HG03460 (cell line): ENCODE measurements at regions not wholly inside any gene's neighbourhood (a gene's known extent, or its start where the extent isn't known, plus 50 kb on each side); places are given as distances from the start of the nearest gene placed in this dataset.

ENCODE experiments used
- ATAC-seq: cut with Tn5 transposase; IDR thresholded peaks from one replicate; pipeline ENCODE4 v1.9.1; 2021; ENCODE audit not compliant: unreplicated experiment

DNA sequence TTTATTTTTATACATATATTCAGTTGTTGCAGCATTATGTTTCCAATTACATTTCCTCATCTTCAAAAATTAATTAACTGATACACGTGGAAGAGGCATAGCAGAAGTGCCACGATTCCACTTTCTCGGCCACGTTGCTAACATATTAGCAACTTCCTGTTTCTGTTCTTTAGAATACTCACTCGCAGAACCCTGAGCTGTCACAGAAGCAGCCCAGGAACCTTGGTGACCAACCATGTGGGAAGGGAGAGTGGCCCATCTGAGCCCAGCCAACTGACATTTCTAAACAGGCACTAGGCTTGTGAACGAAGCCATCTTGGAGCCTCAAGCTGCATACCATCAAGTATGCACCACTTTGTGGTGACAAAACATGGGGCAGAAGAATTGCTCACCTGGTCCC is 350.1 kb downstream of the CBLN2 start:
- no peak for ATAC-seq

DNA sequence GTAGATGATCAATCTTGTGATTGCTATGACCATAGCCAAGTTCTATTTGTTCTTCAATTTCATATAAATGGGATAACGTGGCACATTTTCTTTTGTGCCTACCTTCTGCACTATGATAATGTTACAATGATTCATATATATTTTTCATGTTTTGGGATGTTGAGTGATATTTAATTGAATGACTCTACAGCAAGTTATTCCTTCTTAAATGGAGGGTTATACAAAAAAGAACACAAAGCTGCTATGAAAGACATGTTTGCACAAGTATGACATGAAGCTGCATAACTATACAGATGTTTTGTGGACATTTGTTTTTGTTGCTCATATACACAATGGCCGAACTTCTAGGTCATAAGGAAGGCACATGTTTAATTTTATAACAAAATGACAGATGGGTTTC is 356.2 kb downstream of the CBLN2 start:
- ATAC-seq = no peak

DNA sequence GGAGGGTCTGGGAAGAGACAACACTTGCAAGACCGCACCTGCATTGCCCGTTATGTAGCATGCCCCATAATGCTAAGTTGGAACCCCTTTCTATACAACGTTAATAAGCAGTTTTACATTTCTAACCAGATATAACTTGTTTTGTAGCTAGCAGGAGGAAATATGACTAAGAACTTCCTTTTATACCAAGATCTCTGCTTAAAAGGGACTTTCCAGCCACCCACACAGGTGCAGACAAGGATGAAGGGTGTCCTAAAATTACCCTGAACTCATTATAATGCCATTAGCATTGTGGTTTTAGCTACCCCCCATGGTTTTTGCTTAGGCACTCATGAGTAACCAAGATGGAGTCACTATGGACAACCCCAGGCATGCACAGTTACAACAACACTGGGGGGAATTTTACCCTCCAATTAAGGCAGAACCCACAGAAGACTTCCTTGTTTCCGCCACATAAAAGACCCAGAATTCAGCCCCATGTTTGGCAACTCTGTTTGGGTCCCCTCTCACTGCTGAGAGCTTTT is 362.8 kb downstream of the CBLN2 start:
- ATAC-seq = peak; percentile 91

DNA sequence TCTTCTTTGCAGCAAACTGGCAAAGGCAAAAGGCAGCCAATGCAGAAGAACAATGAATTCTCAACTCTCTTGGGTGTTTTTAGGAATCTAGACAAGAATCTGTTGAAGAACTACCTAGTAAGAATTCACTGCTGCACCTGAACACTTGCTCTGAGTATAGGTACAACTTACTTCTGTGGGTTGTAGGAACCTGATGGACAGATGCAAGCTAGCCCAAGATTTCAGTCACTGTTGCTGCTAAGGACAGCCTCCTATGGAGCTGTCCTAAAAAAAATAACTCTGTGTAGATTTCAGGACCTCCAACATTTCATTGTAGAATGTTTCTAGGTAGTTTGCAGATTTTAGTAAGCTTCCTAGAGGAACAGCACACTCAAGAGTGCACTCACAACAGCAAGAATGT is 363.5 kb downstream of the CBLN2 start:
- peak; percentile 18 for ATAC-seq

DNA sequence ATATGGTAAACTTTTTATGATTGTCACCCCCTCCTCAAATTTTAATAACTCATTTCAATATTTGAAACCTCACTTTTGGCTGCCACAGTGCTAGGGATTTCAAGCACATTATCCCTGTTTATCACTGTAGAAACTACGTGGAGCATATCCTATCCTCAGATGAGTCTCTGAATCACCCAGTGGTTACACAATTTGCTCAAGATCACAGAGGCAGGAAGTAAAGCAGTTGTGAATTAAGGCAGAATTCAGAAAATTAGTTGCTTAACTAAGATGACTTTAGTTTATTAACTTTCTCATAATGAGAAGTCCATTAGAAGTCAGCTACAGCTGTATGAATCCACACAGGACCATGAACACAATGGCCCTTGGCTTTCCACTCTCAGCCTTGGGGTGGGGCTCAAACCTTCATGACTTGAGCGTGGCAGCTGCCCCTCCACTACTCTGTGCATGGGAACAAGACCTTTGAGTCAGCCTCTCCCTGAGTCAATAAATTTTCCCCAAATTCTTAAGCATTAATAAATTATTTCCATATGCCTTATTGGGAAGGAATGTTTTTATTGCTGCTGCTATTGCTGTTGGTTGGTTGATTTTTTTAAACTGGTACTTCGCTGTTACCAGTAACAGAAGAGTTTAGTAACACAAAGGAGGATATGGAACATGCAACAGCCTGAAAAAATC is 369.0 kb downstream of the CBLN2 start:
- ATAC-seq = no peak

DNA sequence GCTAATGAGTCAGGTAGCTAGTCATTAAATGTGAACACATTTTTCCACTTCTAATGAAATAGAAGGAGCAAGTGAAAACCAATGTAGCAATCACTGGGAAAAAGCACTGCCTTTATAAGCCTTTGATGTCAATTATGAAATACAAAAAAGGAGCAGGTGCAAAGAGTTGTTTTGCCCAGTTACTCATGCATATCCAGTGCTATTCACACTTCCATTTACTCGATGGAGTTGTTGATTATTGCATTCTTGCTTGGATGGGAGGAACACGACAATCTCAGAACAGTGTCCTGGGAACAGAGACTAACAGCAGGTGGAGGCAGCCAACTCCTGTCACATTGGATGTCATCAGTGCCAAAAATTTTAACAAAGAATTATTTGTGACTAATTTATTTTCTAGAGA is 372.5 kb downstream of the CBLN2 start:
- no peak for ATAC-seq

DNA sequence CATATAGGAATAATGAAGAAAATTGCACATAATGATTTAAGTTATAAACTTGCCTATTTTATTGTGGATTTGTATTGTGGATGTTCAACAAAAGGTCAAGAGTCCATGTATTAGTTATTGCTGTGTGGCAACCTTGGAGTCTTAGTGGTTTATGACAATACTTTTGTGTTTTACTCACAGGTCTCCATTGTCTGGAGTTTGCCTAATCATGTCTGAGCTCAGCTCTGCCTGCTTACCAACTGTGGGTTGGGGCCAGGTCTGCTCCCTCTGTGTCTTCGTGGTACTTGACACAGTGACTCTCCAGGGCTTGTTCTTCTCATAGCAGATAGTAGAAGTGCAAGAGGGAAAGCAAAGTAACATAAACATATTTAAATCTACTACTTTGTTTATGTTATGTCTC is 382.5 kb downstream of the CBLN2 start:
- ATAC-seq = no peak

DNA sequence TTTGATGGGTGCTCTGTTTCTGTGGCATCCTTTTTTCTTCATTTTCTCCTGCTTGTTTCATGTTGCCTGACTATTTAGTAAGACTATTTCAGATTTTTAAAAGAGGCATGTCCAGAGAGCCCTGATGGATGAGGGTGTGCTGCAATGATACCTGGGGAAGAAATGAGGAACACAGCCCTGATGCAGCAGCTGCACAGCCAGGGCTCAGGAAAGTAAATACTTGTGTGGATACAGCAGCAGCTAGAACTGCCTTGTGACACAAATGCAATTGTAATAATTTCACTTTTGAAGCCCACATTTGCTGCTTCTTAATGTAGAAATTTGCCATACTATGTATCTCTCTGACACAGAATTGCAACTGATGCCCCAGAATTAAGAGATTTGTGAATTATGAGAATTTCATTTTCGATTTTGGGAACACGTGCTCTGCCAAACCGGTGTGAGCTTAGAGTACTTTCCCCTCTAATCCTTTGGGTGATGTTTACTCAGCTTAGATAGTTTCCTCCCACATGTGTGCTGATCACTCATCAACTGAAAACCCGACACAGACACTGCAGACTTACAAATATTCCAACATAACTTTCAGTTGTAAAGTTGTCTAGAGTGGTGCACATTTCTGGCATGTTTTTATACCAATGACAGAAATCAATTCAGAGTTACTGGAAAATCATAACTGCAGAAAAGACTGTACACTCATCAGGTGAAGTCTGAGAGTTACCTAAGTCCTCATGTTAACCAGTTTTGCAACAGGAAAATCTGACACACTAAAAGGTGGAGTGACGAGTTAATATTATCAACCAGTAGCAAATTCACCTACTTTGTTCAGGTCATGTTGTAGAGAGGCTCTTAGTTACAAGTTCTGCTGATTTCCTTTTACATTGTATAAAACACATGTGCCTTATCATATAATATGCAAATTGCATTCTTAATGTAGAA is 383.4 kb downstream of the CBLN2 start:
- ATAC-seq = peak; percentile 86

DNA sequence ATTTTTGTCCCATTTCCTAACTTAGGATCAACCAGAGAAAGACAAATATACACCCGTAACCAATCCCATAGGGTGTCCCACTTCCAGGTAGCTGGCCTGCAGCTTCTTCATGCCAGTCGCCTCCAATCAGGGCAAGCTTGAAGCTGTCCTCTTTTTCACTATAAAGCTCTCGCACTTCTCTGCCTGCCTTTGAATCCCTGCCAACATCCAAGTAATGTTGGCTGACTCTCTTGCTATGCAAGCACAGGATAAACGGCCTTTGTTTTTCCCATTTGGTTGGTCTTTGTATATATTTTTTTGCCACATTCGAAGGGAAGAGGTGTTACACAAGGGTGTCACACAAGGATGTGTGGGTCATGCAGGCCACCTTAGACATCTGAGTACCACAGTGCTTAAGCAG is 388.8 kb downstream of the CBLN2 start:
- ATAC-seq = no peak

DNA sequence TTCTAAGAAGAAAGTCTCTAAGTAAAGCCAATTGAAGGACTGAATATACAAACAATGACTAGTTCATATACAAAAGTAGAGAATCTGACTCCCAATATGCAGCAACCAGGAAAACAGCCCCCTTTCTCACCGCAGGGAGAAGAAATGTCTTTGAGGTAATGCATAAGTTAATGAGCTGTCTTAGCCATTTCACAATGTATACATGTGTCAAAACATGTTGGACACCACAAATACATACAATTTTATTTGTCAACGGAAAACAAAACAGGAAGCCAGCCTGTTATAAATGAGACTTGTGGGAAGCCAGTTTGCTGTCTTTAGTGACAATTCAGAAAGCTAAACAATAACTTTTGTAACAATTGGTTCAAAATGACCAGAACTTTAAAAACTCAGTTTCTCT is 389.2 kb downstream of the CBLN2 start:
- no peak for ATAC-seq

DNA sequence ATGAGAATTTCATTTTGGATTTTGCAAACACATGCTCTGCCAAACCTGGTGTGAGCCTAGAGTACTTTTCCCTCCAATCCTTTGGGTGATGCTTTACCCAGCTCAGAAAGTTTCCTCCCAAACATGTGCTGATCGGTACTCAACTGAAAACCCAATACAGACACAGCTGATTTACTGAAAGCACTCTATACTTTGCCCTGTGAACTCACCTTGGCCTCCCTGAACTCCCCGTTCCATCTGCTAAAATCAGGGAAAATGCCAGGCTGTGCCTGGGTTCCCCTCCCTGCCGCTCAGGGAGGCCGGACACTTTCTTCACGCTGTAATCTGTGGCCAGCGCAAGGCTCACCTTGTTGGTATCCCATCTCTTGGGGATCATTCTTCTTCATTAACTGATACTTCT is 391.2 kb downstream of the CBLN2 start:
- no peak for ATAC-seq

DNA sequence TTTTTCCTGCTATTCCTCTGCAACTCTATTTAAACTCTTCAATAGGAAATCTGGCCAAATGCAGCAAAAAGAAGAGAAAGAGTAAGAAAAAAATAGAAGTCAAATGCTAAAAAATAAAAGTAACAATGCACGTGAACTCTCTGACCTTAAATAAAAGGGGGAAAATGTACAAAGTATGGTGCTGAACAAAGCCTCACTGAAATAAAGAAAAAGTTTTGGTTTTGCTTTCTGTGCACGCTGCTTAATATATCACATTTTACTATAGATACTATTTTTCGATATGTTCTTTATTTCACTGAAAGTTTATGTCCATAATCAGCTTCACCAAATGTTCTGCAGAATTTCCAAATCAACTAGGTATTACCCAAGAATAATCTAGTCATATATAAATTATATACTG is 396.3 kb downstream of the CBLN2 start:
- no peak for ATAC-seq

DNA sequence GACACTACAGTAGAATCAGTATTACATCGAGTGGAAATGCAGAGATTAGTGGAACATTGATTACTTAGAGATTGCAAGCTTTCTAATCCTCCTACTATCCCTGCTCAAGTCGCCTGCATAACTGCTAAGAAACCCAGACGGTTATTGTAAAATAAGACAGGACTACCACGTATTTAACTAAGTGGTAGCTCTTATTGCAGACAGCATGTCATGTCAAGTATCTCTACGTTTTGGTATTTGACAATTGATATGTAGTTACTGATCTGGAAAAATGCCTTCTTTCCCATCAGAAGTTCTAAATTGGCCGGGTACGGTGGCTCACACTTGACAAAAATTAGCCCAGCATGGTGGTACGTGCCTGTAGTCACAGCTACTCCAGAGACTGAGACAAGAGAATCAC is 404.1 kb downstream of the CBLN2 start:
- no peak for ATAC-seq

DNA sequence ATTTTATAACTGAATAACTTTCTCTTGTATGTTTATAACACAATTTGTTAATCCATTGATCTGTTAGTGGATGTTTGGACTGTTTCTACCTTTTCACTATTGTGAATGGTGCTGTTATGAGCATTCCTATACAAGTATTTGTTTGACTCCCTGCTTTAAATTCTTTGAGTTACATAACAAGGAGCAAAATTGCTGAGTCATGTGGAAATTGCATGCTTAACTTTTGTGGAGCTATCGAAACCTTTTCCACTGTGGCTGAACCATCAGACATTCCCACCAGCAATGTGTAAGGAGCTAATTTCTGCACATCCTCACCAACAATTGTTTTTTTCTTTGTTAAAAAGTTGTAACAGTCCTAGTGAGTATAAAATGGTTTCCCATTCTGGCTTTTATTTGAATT is 415.5 kb downstream of the CBLN2 start:
- no peak for ATAC-seq

DNA sequence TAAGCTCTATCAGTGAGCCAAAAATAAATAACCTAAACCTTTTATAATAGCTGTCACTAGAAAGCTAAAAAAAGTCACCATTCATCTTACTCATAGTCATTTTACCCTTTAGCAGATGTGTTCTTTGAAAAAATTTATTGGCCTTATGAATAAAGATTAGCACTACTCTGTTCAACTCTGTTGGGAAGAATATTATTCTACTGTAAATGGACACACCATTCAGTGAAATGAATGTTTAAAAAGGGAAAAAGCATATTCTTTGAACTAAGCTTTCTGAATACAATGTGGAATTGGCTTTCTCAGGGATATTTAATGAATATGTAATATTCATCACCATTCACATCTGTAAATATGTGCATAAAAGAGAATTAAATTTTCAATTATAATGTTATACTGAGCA is 422.0 kb downstream of the CBLN2 start:
- no peak for ATAC-seq

DNA sequence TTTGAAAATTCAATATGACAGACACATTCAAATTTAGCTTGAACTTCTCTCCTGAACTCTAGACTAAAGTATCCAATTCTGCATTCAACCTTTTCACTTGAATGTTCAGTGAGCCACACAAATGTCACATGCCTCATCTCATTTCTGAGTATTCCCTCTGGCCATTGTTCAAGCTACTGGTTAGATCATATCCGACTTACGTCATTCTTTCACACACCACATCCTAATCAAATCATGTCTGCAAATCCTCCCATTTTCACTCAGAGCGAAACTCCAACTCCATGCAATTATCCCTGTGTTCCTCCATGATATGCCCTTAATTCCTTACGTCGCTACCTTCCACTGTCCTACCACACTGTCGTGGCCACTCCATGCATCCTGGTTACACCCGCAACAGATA is 425.1 kb downstream of the CBLN2 start:
- no peak for ATAC-seq

DNA sequence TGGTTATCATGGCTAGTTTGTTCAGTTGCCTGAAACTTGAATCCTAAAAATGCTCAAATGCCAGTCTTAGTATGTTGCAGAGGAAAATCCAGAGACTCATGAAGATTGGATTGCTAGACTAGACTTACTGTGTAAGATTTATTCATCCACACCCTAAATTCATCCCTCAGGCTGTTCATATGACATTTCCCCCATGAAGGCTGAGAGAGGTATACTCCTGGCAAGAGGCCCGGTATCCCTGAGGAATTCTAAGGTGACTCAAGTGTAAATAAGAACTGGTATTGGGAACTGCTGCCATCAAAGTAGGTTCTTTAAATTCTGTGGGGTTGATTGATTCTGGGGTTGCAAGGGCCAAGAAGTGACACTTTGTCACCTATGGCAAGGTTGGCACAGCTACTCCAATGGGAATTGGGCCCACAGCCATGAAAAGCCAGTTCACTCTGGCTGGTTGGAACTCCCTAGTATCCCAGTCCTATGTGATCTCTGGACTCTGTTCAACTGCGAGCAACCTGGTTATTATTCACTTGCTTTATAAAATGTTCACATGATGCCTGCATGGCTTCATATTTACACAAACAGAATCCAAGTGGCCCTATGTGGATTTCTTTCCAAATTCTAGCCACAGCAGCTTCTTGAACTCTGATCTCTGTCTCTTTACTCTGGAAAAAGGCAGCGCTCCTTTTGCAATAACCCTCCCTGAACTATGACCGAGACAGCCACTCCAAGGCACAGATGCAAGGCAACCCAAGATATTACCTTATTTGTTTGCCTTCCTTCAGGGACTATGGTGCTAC is 429.1 kb downstream of the CBLN2 start:
- ATAC-seq = no peak

DNA sequence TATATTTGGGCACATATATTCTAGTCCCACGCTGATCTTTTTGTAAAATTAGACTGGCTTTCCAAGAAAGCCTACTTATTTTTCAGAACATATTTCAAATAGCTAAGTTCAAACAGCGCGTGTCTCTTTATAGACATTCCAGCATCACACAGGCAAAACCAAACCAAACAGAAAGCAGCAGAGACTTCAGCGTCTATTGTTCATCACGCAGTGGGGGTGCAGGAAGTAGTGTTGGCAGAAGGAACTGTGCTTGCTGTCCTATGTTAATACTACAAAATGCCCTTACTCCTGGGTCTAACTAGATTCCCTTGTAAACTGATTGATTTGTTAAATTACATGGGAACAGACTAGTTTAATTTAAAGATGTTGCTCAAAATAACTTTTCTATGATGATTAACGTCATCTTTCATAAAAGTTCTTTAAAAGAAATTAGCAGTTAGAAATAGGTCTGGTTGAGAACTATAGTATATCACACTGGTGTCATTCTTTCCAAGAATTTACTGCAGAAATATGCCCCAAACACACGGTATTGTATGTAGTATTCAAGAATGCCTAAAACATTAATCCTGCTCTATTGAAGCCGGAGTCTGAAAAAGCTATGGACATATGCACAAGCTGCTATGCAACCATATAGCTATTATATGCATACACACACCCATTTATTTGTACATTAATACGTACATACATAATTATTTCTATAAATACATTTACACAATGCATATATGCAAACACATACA is 436.3 kb downstream of the CBLN2 start:
- no peak for ATAC-seq

DNA sequence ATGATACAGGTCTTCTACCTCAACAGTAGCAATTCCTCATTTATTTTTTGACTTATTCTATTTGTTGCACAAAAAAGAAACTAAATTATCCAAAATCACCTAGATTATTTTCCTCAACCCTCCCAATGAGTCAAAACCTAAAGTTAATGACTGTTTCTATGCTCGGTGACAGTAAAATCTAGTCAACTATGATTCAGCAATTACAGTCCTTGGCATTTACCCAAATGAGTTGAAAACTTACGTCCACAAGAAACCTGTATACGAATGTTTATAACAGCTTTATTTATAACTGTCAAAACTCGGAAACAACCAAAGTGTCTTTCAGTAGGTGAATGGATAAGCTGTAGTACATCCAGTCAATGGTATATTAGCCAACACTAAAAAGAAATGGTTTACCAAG is 439.3 kb downstream of the CBLN2 start:
- ATAC-seq = no peak

DNA sequence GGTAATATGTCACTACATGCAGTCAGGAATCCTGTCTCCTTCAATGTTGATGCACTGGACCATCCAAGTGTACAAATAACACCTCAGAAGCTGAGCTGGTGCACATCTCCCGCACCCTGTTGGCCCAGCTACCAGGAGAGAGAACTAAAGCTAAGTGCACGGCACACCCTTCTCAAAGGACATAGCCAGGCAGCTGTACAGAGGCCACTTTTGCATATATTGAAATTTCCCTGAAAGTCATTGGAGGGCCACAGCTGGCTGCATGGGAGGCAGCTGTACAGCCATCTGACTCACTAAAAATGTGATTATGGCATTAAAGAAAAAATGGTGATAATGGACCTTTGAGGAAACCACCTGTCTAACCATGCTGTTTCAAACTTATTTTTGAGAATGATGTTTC is 441.7 kb downstream of the CBLN2 start:
- no peak for ATAC-seq
